K562 (cell line): ENCODE measurements at regions not wholly inside any gene's neighbourhood (a gene's known extent, or its start where the extent isn't known, plus 50 kb on each side); places are given as distances from the start of the nearest gene placed in this dataset.

Experiments used
- ADNP ChIP-seq: fragments of 200-800 bp; sonication (Bioruptor generic); IDR thresholded peaks from 2 replicates; pipeline ENCODE4 v1.6.1; 2016; ENCODE audit warnings: missing genetic modification characterization, missing compliant biosample characterization
- FOS ChIP-seq: IDR thresholded peaks from 3 replicates; pipeline ENCODE4 v1.6.1; 2011; ENCODE audit not compliant: insufficient read length; ENCODE audit errors: extremely low read depth
- KDM1A ChIP-seq, 2 experiments: fragments of 450-650 bp; IDR thresholded peaks; 2 replicates each; pipeline ENCODE4 v1.6.1; 2016; ENCODE audit warnings: mild to moderate bottlenecking in 2 of 2
- MCM2 ChIP-seq: fragments of 450-650 bp; IDR thresholded peaks from 2 replicates; pipeline ENCODE4 v1.6.1; 2017; ENCODE audit warnings: low read depth, mild to moderate bottlenecking
- NCOA1 ChIP-seq: fragments of 450-650 bp; IDR thresholded peaks from 2 replicates; pipeline ENCODE4 v1.6.1; 2016; ENCODE audit warnings: low read depth
- STAT5B ChIP-seq: fragments of 250-450 bp; sonication (Bioruptor Pico); IDR thresholded peaks from 2 replicates; pipeline ENCODE4 v1.8.0; 2021; ENCODE audit warnings: mild to moderate bottlenecking, inconsistent platforms
- TEAD2 ChIP-seq: fragments of 450-650 bp; IDR thresholded peaks from 2 replicates; pipeline ENCODE4 v1.6.1; 2016; ENCODE audit warnings: missing genetic modification characterization, control low read depth, missing compliant biosample characterization
- TRIM28 ChIP-seq: fragments of 450-650 bp; IDR thresholded peaks from 2 replicates; pipeline ENCODE4 v1.6.1; 2017
- ZBTB1 ChIP-seq: sonication (generic); formaldehyde crosslinking; IDR thresholded peaks from 2 replicates; pipeline ENCODE4 v1.8.1; 2023; ENCODE audit warnings: missing genetic modification reagents, low read depth, mild to moderate bottlenecking, borderline replicate concordance
- ZNF232 ChIP-seq: sonication (generic); formaldehyde crosslinking; IDR thresholded peaks from 2 replicates; pipeline ENCODE4 v1.8.0; 2022; ENCODE audit warnings: mild to moderate bottlenecking, missing genetic modification reagents
- ZNF445 ChIP-seq: fragments of 250-450 bp; sonication (Bioruptor Pico); IDR thresholded peaks from 2 replicates; pipeline ENCODE4 v1.4.0; 2020; ENCODE audit warnings: low read depth, mild to moderate bottlenecking, moderate library complexity
- TF ChIP-seq, protein P1 (sequence below): fragments of 450-650 bp; IDR thresholded peaks from 2 replicates; pipeline ENCODE4 v1.6.1; 2016; ENCODE audit warnings: low read depth

GRCh38 chr18:37742436-37742835 is 176.8 kb upstream of the CELF4 start (continued):
- TF ChIP-seq, protein P1, sequence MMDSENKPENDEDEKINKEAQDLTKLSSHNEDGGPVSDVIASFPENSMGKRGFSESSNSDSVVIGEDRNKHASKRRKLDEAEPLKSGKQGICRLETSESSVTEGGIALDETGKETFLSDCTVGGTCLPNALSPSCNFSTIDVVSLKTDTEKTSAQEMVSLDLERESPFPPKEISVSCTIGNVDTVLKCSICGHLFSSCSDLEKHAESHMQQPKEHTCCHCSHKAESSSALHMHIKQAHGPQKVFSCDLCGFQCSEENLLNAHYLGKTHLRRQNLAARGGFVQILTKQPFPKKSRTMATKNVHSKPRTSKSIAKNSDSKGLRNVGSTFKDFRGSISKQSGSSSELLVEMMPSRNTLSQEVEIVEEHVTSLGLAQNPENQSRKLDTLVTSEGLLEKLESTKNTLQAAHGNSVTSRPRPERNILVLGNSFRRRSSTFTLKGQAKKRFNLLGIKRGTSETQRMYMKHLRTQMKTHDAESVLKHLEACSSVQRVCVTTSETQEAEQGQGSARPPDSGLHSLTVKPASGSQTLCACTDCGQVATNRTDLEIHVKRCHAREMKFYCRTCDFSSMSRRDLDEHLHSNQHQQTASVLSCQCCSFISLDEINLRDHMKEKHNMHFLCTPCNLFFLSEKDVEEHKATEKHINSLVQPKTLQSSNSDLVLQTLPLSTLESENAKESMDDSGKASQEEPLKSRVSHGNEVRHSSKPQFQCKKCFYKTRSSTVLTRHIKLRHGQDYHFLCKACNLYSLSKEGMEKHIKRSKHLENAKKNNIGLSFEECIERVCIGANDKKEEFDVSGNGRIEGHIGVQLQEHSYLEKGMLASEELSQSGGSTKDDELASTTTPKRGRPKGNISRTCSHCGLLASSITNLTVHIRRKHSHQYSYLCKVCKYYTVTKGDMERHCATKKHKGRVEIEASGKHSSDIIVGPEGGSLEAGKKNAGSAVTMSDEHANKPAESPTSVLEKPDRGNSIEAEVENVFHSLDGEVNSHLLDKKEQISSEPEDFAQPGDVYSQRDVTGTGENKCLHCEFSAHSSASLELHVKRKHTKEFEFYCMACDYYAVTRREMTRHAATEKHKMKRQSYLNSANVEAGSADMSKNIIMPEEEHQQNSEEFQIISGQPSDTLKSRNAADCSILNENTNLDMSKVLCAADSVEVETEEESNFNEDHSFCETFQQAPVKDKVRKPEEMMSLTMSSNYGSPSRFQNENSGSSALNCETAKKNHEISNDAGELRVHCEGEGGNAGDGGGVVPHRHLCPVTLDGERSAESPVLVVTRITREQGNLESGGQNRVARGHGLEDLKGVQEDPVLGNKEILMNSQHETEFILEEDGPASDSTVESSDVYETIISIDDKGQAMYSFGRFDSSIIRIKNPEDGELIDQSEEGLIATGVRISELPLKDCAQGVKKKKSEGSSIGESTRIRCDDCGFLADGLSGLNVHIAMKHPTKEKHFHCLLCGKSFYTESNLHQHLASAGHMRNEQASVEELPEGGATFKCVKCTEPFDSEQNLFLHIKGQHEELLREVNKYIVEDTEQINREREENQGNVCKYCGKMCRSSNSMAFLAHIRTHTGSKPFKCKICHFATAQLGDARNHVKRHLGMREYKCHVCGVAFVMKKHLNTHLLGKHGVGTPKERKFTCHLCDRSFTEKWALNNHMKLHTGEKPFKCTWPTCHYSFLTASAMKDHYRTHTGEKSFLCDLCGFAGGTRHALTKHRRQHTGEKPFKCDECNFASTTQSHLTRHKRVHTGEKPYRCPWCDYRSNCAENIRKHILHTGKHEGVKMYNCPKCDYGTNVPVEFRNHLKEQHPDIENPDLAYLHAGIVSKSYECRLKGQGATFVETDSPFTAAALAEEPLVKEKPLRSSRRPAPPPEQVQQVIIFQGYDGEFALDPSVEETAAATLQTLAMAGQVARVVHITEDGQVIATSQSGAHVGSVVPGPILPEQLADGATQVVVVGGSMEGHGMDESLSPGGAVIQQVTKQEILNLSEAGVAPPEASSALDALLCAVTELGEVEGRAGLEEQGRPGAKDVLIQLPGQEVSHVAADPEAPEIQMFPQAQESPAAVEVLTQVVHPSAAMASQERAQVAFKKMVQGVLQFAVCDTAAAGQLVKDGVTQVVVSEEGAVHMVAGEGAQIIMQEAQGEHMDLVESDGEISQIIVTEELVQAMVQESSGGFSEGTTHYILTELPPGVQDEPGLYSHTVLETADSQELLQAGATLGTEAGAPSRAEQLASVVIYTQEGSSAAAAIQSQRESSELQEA: no peak
- TF ChIP-seq TRIM28: no peak
- no peak for TF ChIP-seq ADNP (tag)
- no peak for TF ChIP-seq NCOA1
- no peak for TF ChIP-seq ZNF445 (CRISPR knock-in tag)
- TF ChIP-seq FOS: no peak
- no peak for TF ChIP-seq STAT5B
- no peak for TF ChIP-seq MCM2
- no peak for TF ChIP-seq ZNF232
- no peak for TF ChIP-seq TEAD2 (tag)
- no peak for TF ChIP-seq ZBTB1 (CRISPR knock-in tag)
- TF ChIP-seq KDM1A (IDR thresholded peaks at IDR 0.05): no peak
